GM12873 (cell line): ENCODE measurements at regions not wholly inside any gene's neighbourhood (a gene's known extent, or its start where the extent isn't known, plus 50 kb on each side); places are given as distances from the start of the nearest gene placed in this dataset.

Source experiments
- TF ChIP-seq, protein P1 (sequence below): IDR thresholded peaks from 2 replicates; pipeline ENCODE4 v1.5.1; 2012; ENCODE audit warnings: low read depth, mild to moderate bottlenecking, moderate library complexity, low read length, control low read depth; ENCODE audit not compliant: insufficient read depth; ENCODE audit errors: missing control alignments

DNA sequence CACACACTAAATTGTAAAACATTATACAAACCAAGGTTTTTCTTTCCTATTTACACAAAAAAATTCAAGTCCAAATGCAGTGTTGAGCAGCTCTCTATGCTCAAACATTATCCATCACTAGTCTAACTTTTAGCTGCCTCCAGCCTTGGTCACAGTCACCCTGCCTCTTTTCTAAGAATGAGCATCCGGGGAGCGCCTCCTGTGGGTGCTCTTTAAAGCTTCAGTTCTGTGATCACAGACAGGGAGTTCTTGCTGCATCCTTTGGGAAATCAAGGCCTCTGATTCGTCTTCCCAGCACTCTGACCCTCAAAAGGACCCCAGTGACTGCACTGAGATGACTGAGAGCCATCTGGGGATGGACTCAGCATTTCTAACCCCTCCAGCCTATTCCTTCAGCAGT lies 289.6 kb downstream of the SEC61B start:
- TF ChIP-seq, protein P1, sequence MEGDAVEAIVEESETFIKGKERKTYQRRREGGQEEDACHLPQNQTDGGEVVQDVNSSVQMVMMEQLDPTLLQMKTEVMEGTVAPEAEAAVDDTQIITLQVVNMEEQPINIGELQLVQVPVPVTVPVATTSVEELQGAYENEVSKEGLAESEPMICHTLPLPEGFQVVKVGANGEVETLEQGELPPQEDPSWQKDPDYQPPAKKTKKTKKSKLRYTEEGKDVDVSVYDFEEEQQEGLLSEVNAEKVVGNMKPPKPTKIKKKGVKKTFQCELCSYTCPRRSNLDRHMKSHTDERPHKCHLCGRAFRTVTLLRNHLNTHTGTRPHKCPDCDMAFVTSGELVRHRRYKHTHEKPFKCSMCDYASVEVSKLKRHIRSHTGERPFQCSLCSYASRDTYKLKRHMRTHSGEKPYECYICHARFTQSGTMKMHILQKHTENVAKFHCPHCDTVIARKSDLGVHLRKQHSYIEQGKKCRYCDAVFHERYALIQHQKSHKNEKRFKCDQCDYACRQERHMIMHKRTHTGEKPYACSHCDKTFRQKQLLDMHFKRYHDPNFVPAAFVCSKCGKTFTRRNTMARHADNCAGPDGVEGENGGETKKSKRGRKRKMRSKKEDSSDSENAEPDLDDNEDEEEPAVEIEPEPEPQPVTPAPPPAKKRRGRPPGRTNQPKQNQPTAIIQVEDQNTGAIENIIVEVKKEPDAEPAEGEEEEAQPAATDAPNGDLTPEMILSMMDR: no peak

DNA sequence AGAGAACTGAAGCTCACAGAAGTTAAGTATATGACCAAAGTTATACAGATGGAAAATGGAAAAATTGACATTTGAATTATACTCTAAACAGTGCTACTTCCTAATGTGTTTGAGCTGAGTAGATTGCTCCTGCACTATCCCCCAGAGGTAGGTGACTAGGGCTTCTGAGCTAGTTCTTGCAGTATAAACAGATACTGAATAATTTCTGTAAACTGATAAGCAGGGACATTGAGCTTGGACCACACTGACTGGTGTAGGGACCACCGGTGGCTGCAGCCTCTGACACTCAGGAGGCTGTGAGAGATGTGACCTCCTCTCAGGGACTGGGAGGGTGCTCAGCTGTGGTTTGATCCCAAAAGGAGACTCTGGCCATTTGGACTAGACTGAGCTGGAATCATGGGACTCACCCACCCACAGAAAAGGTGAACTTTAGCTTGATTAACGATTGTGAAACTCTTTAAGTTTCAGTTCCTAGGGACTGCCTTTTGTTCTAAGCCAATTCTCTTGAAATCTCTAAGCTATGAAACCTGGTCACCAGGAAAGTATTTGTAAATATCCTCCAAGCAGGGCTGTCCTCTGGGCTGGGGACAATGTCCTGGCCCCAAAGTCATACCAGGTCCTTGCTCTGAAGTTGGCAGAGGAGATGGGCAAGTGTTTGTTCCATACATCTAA lies 291.5 kb downstream of the SEC61B start:
- TF ChIP-seq, protein P1: no peak

DNA sequence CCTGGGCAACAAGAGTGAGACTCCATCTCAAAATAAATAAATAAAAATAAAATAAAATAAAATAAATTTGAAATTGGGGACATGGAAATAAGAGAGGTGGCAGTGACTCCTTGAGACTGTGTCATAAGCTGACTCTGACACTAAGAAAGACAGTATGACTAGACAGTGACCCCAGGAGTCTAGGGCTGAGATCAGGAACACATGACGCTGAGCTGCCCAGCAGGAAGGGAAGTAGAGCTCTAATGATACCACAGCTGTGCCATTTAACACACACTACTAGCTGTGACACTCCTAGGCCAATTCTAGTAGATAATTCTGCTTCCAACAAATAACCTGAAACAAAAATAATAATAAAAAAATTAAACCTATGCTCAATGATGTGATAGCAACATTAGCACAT lies 293.0 kb downstream of the SEC61B start:
- TF ChIP-seq, protein P1: no peak

DNA sequence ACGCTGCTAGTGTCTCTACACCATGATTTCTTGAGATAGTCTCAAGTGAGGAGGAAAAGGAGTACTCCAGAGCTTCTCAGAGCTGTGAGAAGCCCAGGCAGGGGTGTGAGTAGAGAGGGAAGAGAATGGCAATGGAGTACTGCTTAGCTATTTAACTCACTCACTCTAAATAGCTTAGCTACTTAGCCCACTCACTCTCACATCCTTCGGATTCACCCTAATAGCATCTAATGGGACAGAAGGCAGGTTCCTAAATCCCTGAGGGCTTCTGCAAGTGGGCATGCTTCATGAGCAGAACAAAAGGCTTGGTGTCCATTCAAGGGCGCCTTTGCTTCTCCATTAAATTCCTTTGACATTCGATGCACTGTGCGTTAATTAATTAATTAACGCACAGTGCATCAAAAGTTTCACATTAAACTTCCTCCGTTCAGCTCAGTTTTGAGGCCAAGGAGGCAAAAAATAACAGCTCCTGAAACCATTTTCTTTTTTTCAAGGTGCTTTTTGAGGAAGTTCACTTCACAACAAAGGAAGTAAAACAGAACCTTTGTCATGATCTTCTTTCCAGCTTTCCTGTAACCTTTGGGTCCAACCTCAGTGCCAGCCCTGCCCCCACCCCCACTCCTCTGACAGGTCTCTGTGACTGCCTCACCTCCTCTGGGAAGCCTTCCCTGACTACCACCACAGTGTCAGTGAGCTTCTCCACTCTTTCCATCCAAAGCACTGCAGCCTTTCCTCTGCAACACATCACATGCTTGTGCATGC lies 294.0 kb downstream of the SEC61B start:
- TF ChIP-seq, protein P1: no peak

DNA sequence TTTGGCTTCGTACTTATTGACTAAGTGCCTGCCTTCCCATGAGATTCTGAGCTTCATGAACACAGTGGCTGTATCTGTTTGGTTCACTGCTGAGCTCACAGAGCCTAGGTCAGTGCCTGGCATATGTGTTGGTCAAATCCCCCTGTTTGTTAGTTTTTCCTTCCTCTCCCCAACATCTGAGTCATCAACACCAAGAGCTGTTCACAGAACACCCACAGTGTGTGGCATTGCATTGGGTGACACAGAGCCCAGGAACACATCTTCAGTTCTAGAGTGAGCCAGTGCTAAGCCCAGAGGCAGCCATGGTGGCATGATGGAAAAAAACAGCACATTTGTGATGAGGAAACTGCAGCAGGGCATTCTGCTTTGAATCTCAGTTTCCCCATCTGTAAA lies 294.6 kb downstream of the SEC61B start:
- TF ChIP-seq, protein P1: no peak

DNA sequence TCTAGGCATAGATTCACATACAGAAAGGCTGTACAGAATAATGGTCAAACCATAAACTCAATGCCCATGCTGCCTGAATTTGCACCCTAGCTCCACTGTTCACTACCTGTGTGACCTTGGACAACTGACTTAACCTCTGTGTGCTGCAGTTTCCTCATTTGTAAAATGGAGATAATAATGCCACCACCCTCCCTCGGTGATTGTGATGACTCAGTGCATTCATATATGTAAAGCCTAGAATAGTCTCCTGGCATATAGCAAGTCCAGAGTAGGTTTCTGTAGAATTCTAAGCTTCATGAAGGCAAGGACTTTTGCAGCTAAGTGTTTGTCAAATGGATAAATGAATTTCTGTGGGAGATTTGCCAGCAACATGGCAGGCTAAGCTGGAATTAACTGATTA lies 297.8 kb upstream of the NR4A3 start:
- TF ChIP-seq, protein P1: no peak

DNA sequence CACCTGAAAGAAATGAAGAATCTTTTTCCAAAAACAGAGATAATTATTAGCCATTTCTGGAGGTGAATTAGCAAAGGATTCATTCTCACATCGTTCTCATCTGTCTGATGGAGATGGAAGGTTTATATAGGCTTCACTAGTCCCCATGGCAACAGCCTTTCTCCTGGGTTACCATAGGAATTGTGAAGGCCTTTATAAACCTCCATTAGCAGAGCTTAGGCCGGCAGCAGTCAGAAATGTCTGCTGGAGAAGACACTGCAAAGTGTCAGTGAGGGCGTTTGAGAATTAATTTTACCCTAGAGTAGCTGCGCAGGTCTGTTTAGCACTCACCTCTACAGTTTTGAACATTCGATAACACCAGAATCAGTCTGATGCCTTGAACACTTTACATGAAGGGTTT lies 290.4 kb upstream of the NR4A3 start:
- TF ChIP-seq, protein P1: no peak
